ENCODE measurements at regions not wholly inside any gene's neighbourhood (a gene's known extent, or its start where the extent isn't known, plus 50 kb on each side); places are given as distances from the start of the nearest gene placed in this dataset.

DNA sequence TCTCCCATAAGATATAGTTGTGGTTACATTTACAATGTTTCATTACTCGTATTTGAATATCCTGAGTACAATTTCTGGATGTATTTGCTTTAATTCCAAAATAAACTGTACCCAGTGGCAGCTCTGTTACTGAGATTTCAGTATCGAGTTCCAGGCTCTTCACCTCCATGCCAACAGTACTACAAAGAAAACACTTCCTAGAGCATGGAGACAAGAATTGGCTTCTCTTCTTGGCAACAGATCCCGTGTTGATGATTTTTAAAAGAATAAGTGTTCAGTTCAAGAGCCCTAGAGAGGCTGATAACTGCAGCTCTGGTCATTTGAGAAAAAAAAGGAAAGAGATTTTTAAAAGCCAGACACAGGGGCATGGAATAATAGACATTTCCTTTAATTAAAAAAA is 302.8 kb downstream of the EFNB2 start:
- DNase-seq: no peak

DNA sequence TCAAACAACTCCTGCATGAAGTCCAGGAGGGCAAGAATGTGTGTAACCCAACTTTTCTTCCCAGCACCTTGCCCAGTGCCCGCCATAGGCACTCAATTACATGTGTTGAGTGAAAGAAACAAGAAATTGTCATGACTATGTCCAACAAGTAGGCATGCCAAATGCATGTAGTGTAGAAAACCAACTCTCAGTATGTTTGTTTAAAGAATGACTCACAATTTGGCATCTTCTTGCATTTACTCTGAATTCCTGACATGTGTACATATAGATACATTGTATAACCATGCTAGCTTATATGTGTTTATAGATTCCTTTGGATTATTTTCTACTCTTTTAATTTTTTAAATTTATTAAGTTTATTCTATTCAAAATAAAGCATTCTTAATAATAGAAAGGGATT is 305.0 kb downstream of the EFNB2 start:
- DNase-seq: no peak

DNA sequence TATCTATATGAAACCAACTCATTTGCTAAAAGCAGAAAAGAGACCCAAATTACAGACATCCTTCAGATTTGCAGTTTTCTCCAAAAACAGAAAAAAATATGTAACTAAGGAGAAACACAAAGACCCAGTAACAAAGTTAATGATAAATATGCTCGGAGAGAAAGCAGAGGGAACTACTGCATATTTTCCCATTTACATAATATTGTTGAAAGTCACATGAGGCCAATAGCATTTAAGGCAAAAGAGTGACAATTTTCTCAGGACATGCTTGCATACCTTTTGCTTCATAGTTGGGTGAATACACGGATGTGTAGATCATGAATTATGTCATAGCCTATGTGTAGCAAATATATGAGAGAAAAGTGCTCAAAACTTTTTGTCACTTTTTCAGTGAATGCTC is 310.3 kb downstream of the EFNB2 start:
- no peak for DNase-seq

DNA sequence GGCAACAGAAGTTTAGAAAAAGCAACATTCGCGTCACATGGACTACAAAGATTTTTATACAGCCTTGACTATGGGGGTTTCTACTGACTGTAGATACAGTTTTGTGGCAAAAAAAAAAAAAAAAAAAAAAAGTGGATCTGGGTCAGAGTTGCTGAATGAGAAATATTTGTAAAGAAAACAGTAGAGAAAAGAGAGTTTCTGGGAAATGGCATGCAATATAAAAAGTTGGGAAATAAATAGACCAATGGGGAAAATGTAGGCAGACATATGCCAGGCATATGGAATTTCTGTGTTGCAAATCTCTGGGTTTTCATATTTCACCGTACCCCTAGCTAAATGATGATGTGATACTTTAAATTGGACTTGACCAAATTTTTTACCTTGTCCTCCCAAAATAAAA is 315.3 kb downstream of the EFNB2 start:
- DNase-seq: no peak

DNA sequence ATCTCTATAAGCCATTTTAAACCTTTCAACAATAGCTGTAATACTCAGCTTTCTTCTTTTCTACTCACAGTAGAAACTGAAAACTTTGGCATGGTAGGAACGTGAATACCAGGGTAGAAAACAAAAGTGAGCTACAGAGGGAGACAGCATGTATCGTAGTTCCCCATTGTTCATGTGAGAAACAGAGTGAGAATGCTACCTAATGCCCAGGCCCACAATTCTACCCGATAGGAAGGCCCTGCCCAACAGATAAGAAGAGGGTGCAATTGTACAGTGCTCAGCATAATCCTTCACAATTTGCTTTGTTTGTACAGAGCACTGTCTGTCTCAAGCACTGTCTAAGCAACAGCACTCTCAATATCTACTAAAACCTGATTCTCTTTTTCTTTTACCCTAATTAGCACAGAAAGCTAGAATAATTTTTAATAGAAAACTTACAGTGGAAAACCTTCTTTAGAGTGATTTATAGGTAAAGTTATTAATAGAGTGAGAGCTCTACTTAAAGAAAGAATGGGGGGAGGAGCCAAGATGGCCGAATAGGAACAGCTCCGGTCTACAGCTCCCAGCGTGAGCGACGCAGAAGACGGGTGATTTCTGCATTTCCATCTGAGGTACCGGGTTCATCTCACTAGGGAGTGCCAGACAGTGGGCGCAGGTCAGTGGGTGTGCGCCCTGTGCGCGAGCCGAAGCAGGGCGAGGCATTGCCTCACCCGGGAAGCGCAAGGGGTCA is 322.3 kb downstream of the EFNB2 start:
- DNase-seq: no peak

DNA sequence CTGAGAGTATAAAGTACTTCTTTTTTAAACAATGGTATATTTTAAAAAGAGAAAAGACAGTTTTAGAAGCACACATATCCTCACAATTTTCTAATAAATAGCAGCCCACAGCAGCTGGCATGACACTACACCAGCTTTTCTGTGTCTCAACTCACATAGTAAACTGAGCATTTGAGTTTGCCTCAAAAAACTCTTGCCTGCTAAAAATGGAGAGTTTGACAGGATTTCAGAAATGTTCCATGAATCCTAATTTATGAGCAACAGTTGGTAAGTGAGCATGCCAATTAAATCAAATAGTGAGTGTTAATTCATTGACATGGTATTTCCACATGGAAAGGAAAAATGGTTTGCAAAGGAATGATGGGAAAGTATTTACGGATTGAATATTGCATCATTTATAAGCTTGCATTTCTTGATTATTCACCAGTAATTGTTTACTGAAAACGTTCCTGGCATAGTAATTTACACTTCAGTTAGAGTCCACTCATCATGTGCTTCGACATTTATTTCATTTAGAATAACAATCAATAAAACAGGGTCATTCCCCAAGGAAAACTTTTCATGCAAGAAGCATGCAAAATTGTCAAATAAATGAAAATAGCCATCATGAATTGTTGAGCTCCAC is 323.0 kb downstream of the EFNB2 start:
- no peak for DNase-seq

DNA sequence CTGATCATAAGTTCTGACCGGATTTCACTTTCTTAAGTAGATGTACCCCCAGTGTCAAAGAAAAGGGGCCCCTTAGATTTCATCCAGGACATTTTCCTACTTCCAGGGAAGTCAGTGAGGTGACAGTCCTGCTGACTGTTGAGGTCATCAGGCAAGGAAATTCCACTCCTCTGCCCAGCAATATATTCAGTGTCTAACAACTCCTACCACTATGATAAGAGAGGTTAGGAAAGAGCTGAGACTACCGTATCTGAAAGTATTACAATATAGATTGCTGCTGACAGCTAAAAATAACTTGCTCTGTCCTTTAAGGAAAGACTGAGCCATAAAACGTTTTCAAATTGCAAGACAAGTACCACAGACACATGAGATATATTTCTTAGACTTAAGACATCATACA is 325.1 kb downstream of the EFNB2 start:
- DNase-seq: no peak

DNA sequence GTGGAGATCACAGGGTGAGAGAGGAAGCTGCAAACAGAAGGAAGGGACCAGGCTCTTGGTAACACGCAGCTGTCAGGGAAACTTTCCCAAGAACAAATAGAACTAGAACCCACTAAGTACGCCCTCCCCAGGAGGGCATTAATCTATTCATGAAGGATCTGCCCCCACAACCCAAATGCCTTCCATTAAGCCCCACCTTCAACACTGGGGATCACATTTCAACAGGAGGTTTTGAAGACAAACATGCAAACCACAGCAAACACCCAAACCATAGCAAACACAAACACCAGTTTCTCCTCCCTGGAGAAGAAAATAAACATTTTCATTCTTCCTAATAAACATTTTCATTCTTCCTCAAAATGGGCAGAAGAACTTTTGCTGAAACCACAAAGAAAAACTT is 329.6 kb downstream of the EFNB2 start:
- DNase-seq: no peak

DNA sequence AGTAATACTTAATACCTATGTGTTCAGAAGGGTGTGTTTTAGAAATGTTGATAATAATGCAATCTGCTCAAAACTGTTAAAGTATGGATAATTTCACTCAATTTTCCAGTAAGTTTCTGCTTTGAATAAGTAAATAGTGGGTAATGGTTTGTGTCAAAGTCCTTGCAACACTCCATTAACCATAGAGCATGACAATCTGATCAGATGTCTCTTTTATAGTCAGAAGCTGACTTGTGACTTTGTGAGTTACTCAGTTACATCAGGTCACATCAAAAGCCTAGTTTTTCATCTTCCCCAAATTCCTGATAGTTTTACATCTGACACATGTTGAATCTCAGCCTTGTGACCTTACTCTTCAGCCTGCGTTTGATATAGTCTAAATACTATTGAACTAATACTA is 338.0 kb downstream of the EFNB2 start:
- no peak for DNase-seq

DNA sequence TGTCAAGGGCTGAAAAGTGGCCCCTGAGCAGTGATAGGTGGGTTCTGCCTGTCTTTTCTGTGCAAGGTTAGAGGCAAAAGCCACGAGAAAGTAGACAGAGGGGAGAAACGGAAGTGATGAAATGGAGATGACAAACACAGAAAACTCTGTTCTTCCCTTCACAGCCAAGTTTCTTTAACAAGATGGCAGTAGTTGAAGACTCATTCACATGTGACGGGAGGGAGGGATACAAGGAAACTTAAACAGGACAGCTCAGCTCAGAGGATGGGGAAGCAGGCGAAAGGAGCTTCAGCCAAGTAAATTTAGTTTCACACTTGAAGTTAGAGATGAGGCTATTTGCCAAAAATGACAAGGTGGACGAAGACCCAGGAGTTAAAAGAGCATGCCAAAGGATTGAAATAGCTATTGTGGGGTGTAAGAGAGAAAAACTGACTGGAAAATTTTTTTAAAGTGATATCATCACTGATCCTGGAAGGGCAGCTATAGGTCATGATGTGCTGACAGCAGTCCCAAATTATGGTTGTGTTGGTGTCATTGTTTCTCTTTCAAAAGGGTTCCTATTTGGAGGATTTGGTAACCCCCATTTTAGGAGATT is 347.9 kb downstream of the EFNB2 start:
- DNase-seq: no peak

DNA sequence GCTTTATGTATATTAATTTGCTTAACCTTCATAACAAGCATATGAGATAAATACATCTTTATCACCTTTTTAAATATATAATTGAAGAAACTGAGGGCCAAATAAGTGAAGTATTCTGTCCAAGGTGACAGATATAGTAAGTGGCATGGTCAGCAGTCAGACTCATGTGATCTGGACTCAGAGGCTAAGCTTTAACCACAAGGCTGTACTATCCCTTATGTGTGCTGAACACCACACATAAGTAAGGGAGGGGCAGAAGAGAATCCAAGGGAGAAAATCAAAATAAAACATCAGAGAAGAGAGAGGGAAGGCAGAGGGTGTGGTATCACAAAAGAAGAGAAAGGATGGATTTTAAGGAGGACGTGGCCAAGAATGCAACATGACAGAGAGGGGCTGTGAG is 348.4 kb downstream of the EFNB2 start:
- DNase-seq: no peak

DNA sequence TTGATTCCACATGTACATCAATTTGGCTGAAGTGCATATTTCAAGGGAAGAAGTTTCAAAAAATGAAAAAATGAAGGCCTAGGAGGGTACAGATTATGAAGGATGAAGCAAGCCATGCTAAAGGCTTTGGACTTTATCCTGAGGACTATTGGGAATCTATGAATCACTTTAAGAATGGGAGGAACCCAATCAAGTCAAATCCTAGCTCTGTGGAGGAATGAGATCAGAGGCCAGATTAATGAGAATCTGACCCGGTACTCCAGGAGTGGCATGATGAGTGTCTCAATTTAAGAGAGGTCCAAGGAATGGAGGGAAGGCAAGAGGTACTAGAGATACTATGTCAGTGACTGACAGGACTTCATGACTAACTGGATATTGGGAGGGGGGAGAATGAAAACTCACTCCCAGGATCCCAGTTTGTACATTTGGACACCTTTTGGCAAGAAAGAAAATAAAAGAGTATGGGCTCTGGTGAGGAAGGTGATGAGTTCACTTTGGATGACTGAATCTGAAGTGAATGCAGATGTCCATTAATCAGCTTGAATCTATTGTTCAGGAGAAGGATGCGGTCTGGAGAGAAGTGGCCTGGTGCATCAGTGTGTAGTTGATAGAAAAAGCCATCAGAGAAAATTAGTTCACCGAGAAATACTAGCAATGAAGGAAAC is 349.0 kb downstream of the EFNB2 start:
- no peak for DNase-seq

DNA sequence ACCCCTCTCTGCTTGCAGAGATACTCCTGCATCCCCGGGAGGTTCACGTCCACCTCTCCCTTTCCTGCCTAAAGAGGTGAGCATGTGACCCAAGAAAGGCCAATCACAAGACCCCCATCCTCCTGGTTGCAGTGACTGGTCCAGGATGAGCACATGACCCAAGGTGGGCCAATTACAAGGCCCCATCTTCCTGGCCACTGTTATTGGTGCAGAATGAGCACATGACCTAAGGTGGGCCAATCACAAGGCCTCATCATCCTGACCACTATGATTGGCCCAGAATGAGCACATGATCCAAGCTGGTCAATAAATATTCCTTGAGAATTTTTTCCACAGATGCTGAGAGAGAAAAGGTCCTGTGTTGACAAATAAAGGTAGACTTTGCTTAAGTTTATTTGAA is 350.7 kb downstream of the EFNB2 start:
- DNase-seq: no peak

DNA sequence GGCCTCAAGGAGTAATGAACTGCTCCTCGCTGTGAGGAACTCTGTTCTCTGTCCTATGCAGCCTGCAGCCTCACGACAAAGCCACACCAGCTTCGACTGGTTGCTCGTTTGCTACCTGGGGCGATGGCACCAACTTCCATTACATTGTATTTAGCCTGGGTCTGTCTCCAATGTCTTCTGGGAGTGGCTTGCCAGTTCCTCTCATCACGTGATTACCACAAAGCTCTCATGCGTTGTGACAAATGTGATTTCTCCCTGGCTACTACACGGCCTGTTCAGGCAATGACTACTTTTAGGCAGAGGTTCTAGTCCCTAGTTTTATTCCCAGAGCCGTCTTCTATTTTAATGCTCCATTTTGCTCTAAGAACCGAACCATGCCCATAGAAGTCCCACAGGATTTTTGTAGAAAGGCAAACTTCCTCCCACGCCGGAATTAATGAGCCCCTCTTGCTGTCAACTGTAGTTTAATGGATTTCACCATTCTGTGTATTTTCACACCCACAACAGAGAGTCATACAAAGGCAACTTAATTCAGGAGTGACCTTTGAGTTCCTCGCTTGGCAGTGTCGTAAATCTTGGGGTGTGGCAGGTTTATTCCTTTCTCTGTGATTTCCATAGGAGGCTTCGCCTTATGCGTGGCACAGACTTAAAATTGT is 351.9 kb downstream of the EFNB2 start:
- no peak for DNase-seq

DNA sequence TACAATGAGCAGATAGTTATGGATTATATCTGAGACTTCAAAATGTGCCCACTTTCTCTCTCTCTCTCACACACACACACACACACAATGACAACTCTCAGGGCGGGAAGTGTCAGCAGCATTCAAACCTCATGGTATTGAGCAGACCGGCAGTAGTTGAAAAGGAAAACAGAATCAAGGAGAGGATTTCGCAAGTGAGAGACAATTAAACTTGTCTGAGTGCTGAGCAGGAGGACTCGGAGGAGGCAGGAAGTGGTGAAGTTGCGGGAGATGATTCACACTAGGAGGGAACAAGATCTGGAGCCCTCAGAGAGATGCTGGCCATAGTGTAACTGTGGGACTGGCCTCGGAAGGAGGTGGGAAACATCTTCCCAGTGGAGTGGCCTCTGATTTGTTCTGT is 353.1 kb downstream of the EFNB2 start:
- DNase-seq: no peak

DNA sequence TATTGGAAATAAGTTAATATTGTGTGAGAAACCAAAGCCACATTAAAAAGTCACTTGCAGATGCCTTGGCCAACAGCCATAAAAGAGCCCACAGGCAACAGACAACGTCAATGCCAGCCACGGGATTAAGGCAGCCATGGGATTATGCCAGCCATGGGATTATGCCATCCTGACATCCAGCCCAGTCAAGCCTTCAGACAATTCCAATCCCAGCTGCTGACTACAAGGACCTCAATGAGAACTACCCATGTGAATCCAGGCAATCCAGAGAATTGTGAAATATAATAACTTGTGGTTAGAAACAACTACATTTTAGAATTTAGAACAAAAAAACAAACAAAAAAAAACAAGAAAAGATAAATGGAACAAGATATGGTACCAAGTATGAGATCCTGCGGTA is 356.6 kb downstream of the EFNB2 start:
- DNase-seq: no peak

DNA sequence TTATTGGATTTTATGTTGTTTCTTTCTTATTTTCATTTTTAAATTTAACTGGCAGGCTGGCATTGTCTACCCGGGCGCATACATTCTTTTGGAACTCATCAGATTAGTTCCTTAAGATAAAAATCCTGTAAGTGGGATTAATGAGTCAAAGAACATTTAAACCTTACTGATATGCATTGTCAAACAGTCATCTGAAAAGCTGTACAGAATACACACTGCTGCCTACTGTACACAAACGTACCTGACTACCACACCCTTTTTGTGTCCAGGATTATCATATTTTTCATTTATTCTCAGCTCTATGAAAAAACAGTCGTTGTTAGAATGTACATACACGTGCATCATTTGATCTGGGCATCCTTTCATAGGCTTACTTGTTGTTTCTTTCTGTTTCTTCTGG is 358.3 kb downstream of the EFNB2 start:
- DNase-seq: no peak

DNA sequence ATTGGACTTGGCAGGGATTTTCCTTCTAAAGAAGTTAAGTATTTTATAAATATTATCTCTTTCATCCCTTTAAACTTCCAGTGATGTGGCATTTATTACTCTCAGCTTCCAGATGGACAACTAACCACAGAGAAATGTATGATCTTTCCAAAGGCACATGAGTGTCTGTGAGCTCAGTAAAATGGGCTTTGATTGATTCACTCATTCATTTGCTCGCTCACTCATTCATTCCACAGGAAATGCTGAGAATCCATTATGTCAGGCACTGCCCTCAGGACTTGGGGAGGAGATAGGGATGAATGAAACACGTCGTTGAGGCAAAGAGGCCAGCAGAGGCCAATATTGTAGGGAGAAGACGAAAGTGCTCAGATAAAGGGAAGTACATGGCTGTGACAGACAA is 359.3 kb downstream of the EFNB2 start:
- DNase-seq: no peak

DNA sequence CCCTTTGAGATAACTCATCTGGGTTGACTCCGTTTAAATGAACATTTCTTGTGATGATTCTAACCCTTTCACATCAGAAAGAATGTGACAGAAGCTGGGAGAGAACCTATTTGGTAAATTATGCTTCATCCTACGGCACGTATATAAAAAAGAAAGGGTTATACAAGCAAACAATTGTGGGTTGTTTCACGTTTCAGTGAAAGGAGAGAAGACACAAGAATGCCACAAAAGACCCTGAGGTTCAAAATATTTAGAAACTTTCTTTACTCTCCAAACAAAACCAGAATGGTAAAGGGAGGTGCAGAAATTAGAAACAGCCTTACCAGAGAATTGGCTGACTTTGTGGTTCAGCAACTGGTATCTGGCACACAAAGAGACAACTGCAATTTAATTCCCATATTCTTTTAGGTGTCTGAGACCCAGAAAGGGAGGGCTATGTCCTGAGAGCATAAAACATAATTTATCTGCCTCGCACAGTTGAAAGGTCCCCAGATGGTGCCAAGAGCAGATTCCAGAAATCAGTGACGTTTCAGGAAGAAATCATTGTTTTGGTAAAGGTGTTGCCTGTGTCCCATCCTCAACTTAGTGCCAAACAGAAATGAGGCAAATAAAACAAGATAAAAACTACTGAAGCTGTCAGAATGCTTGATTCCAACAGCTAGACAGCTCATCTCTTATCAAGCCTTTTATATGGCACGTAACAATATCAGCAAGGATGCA is 361.4 kb downstream of the EFNB2 start:
- DNase-seq: no peak

DNA sequence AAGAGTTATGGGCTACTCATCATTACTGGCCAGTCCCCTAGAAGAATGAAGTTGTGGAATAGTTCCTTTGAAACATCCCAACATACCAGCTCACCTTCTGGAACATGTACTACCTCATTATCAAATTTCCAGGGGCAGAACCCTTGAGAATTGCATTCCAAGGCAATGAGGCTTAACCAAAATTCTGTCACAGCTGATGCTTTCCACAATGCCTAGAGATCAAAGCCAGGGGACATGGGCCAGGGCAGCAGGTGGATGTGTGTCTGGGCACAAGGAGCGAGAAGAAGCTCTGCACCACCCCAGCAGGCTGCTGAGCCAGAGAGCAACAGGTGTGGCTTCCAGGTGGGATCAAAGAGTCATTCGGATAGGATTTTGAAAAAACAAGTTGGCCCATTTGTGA is 362.1 kb downstream of the EFNB2 start:
- no peak for DNase-seq

DNA sequence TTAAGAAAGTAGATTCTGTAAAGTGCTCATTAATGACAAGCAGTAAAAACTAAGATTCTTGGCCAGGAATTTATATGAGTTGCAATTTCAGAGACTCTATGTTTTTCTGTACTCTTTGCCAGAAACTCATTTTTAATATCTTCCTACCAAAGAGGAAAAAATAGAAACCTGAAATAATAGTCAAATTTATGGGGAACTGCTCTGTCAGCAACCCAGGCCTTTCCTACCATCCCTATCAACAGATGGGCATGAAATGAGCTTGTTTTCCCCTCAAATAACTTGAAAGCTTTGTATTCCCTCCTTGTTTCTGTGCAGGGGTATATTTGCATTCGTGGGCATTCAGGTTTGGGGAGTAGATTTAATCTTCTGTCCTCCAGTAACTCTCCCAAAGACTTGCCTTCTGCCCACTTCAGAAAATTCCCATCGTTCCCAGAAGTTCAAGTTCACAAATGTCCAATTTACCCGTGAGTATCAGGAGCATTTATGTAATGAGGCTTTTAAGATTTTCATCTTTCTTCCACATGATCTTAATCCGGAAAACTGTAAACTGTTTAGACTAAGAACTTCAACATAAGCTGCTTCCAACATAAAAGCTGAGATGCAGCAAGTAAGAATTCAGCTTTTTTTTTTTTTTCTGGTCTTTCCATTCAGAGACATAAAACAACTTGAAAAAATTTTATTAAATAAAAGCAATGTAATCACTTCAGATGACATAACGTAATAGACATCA is 363.1 kb downstream of the EFNB2 start:
- no peak for DNase-seq

DNA sequence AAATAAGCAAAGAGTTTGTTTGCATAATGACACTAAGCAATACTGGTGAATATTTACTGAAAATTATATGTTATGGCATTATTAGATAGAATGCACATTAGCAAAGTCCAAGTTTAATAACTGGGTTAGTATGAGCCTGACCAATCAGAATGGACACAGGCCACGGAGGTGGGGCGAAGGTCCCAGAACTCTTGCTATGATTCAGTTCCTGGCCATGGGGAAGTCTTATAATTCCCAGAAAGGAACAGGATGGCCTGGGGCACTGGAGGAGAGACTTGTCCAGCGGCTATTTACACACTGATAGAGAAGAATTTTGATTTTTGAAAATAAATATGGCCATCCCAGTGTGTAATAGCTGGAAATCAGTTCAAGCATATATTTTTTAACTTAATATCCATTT is 372.0 kb downstream of the EFNB2 start:
- DNase-seq: no peak
